MM.1S (cell line): ENCODE measurements at regions not wholly inside any gene's neighbourhood (a gene's known extent, or its start where the extent isn't known, plus 50 kb on each side); places are given as distances from the start of the nearest gene placed in this dataset.

Source experiments
- EZH2 ChIP-seq: fragments of 300-600 bp; sonication (generic); optimal IDR thresholded peaks from 2 replicates; pipeline ENCODE3; 2017; ENCODE audit warnings: low read depth, mild to moderate bottlenecking, antibody characterized with exemption, low read length, mixed read lengths
- TF ChIP-seq, protein P1 (sequence below): fragments of 300-600 bp; sonication (generic); IDR thresholded peaks from 2 replicates; pipeline ENCODE4 v1.5.1; 2016; ENCODE audit warnings: antibody characterized with exemption, low read length, mixed read lengths

DNA sequence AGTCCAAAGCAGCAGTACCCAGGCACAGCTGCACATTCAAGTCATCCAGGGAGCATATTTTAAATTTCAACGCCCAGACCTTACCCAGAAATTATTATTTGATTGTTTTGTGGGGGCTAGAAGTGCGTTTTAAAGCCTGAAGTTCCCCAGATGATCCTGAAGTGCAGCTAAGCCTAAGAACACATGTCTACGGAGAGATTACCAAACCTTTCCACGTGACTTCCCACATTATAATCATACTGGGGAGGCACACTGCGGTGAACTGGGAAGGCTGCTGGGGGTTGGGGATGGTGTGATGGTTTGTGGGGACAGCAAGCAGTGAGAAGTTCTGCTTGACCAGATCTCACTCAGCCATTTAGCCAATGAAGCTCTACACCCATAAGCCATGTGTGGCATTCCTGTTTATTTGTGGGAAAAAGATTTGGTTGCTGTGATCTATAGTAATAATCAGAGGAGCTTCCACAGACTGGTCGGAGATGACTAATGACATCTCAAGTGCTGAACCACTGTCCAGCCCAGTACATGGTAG lies 93.4 kb upstream of the CDH6 start:
- TF ChIP-seq, protein P1, sequence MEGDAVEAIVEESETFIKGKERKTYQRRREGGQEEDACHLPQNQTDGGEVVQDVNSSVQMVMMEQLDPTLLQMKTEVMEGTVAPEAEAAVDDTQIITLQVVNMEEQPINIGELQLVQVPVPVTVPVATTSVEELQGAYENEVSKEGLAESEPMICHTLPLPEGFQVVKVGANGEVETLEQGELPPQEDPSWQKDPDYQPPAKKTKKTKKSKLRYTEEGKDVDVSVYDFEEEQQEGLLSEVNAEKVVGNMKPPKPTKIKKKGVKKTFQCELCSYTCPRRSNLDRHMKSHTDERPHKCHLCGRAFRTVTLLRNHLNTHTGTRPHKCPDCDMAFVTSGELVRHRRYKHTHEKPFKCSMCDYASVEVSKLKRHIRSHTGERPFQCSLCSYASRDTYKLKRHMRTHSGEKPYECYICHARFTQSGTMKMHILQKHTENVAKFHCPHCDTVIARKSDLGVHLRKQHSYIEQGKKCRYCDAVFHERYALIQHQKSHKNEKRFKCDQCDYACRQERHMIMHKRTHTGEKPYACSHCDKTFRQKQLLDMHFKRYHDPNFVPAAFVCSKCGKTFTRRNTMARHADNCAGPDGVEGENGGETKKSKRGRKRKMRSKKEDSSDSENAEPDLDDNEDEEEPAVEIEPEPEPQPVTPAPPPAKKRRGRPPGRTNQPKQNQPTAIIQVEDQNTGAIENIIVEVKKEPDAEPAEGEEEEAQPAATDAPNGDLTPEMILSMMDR, result no peak
- TF ChIP-seq EZH2, result no peak
